Smooth muscle cell (in vitro differentiated cells): ENCODE measurements at regions not wholly inside any gene's neighbourhood (a gene's known extent, or its start where the extent isn't known, plus 50 kb on each side); places are given as distances from the start of the nearest gene placed in this dataset.

ENCODE experiments used
- DNase-seq: peaks from one replicate; lab custom pipeline; 2025; ENCODE audit not compliant: unreplicated experiment; lab: John Stamatoyannopoulos, UW
- H2AFZ ChIP-seq: fragments of 200-600 bp; sonication (generic); 2 replicates; pipeline ENCODE4 v1.6.0; 2016; ENCODE audit warnings: antibody characterized with exemption, low read depth, mild to moderate bottlenecking
- H3F3A ChIP-seq: fragments of 200-600 bp; sonication (generic); 2 replicates; pipeline ENCODE4 v1.6.0; 2017; ENCODE audit warnings: antibody characterized with exemption, low read depth
- H3K27ac ChIP-seq: fragments of 200-600 bp; sonication (generic); 2 replicates; pipeline ENCODE4 v1.5.1; 2016; ENCODE audit warnings: low read depth, mild to moderate bottlenecking
- H3K27me3 ChIP-seq: fragments of 200-600 bp; sonication (generic); 2 replicates; pipeline ENCODE4 v1.6.1; 2016; ENCODE audit warnings: low read depth, mild to moderate bottlenecking
- H3K36me3 ChIP-seq: fragments of 200-600 bp; sonication (generic); 2 replicates; pipeline ENCODE4 v1.5.1; 2016; ENCODE audit warnings: low read depth
- H3K4me1 ChIP-seq: fragments of 200-600 bp; sonication (generic); 2 replicates; pipeline ENCODE4 v1.5.1; 2016; ENCODE audit warnings: low read depth
- H3K4me2 ChIP-seq: fragments of 200-600 bp; sonication (generic); 2 replicates; pipeline ENCODE4 v1.6.0; 2016; ENCODE audit warnings: mild to moderate bottlenecking
- H3K4me3 ChIP-seq: fragments of 200-600 bp; sonication (generic); 2 replicates; pipeline ENCODE4 v1.5.1; 2016; ENCODE audit warnings: mild to moderate bottlenecking
- H3K79me2 ChIP-seq: fragments of 200-600 bp; sonication (generic); 2 replicates; pipeline ENCODE4 v1.6.0; 2016; ENCODE audit warnings: low read depth, mild to moderate bottlenecking
- H3K9ac ChIP-seq: fragments of 200-600 bp; sonication (generic); 2 replicates; pipeline ENCODE4 v1.6.0; 2016; ENCODE audit warnings: low read depth
- H3K9me3 ChIP-seq: fragments of 200-600 bp; sonication (generic); replicated peaks from 2 replicates; pipeline ENCODE4 v1.5.1; 2016; ENCODE audit warnings: low read depth
- H4K20me1 ChIP-seq: fragments of 200-600 bp; sonication (generic); 2 replicates; pipeline ENCODE4 v1.6.0; 2016; ENCODE audit warnings: low read depth
- CTCF ChIP-seq: fragments of 200-600 bp; sonication (generic); IDR thresholded peaks from 2 replicates; pipeline ENCODE4 v1.5.1; 2017; ENCODE audit warnings: borderline replicate concordance, mild to moderate bottlenecking, antibody characterized with exemption; ENCODE audit not compliant: insufficient read depth, poor library complexity, severe bottlenecking
- whole genome bisulfite sequencing: methylation state at CpG from one replicate; pipeline ENCODE4 v1.1.7; 2016; ENCODE audit warnings: low lambda C conversion rate; 5-methylcytosine and 5-hydroxymethylcytosine counted together

DNA sequence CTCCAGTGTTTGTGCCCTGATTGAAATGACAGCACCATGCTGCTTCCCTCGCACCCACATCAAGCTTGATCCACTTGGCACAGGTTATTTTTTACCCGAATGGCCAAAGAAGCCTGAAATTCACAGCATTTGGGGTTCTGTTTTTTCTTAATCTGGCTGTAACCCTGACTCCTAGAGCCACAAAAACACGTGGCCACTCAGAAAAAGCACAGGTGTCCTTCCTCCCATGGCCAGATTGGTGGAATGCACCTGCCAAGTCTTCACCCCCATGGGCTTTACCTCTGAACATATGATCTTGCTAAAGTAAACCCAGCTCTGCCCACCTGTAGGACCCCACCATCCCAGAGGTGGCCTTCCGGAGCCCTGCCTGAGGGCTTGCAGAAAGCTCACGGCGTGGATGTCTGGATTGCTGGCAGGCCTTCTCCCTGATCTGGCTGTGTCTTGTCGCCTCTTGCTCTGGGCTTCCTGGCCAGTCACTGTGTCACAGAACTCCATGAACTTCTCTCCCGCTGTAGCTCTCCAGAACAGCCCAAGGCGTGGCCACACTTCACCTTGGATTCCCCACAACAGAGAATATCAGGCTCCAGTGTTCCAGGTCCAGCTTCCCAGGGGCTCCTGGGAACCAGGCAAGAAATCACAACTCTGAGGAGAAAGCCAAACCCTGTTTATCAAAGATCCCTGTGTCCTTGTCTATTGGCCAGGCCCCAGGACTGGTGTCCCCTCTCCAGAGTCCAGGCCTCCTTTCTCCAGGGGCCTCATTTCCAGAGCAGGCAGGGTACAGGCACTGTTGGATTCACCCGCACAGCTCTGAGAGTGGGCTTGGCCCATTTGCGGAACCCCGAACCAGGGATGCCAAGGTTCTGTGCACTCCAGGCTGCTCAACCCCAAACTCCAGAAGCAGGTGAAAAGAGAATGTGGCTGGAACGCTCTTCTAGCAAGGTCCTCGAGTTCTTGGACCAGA lies 272.5 kb downstream of the SYK start:
- Histone ChIP-seq H3K4me1 (no peaks in the 10 kb centered on the region), H3K27ac (no peak overlapping the region), H3K9ac (no peak overlapping the region), H3K36me3 (no peaks in the 10 kb centered on the region), H4K20me1 (no peaks in the 10 kb centered on the region), H3K4me2 (no peak overlapping the region), H3K79me2 (no peaks in the 10 kb centered on the region), H2AFZ (no peak overlapping the region), H3K27me3 (no peaks in the 10 kb centered on the region), H3K4me3 (no peak overlapping the region), H3F3A (no peaks in the 10 kb centered on the region), H3K9me3 (no peaks in the 10 kb centered on the region)
- 96% methylated on average over 14 of the region's 14 CpGs for WGBS
- no peak for DNase-seq
- no peak for TF ChIP-seq CTCF

- no peak for DNase-seq
- no peak overlapping the region for H2AFZ ChIP-seq
- WGBS = 81% methylated on average over 13 of the region's 13 CpGs
- no peaks in the 10 kb centered on the region for H3K9me3 ChIP-seq
- H3K27me3 ChIP-seq = no peaks in the 10 kb centered on the region
- no peaks in the 10 kb centered on the region for H4K20me1 ChIP-seq
- no peak overlapping the region for H3K9ac ChIP-seq
- no peaks in the 10 kb centered on the region for H3K4me1 ChIP-seq
- H3F3A ChIP-seq = no peaks in the 10 kb centered on the region
- no peak overlapping the region for H3K4me3 ChIP-seq
- no peak for TF ChIP-seq CTCF
- no peaks in the 10 kb centered on the region for H3K79me2 ChIP-seq
- H3K27ac ChIP-seq = no peak overlapping the region
- H3K4me2 ChIP-seq = no peak overlapping the region
- H3K36me3 ChIP-seq = no peaks in the 10 kb centered on the region
Observed at GRCh38 chr9:91074866-91075265, 273.2 kb downstream of the SYK start.

DNA sequence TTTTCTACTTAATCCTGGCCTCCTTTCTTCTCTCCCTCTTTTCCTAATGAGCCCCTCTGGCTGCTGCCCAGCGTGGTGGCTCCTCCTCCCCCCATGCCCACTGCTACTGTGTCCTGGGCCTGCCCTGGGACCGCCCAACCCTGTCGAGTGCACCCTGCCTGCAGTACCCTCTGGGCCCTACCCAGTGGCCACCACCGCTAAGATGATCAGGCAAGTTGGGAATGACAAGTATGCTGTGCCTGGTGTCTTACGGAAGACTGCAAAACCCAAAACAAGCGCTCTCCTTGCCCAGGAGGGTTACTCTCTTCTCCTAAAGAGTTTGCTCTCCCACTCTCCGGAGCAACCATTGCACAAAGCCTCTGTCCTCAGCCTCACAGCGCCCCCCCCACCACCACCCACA lies 273.7 kb downstream of the SYK start:
- WGBS = 75% methylated on average over 8 of the region's 8 CpGs

More for the DNA sequence above, 273.7 kb downstream of the SYK start:
- no peak overlapping the region for H3K9ac ChIP-seq
- no peak overlapping the region for H3K27ac ChIP-seq
- H3K4me1 ChIP-seq = no peaks in the 10 kb centered on the region
- no peak for TF ChIP-seq CTCF
- no peak overlapping the region for H3K4me3 ChIP-seq
- H4K20me1 ChIP-seq = no peaks in the 10 kb centered on the region
- H3K27me3 ChIP-seq = no peaks in the 10 kb centered on the region
- H3F3A ChIP-seq = no peaks in the 10 kb centered on the region
- H3K79me2 ChIP-seq = no peaks in the 10 kb centered on the region
- H3K9me3 ChIP-seq = no peaks in the 10 kb centered on the region
- H3K36me3 ChIP-seq = no peaks in the 10 kb centered on the region
- no peak for DNase-seq
- H3K4me2 ChIP-seq = no peak overlapping the region
- no peak overlapping the region for H2AFZ ChIP-seq
